ENCODE measurements at regions not wholly inside any gene's neighbourhood (a gene's known extent, or its start where the extent isn't known, plus 50 kb on each side); places are given as distances from the start of the nearest gene placed in this dataset.

GRCh38 chr4:42296196-42296595, 101.1 kb upstream of the SHISA3 start:
- WGBS, 2 donors, result 81 to 83% methylated on average over 3 of the region's 3 CpGs
- TF ChIP-seq, protein P1, sequence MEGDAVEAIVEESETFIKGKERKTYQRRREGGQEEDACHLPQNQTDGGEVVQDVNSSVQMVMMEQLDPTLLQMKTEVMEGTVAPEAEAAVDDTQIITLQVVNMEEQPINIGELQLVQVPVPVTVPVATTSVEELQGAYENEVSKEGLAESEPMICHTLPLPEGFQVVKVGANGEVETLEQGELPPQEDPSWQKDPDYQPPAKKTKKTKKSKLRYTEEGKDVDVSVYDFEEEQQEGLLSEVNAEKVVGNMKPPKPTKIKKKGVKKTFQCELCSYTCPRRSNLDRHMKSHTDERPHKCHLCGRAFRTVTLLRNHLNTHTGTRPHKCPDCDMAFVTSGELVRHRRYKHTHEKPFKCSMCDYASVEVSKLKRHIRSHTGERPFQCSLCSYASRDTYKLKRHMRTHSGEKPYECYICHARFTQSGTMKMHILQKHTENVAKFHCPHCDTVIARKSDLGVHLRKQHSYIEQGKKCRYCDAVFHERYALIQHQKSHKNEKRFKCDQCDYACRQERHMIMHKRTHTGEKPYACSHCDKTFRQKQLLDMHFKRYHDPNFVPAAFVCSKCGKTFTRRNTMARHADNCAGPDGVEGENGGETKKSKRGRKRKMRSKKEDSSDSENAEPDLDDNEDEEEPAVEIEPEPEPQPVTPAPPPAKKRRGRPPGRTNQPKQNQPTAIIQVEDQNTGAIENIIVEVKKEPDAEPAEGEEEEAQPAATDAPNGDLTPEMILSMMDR (IDR thresholded peaks at IDR 0.05), result no peak
- TF ChIP-seq EP300 (IDR thresholded peaks at IDR 0.05) (no peak), POLR2A (IDR thresholded peaks at IDR 0.05) (no peak)
- no peak for ATAC-seq (ENCODE audit: low FRiP score in 2 of 2)
- no peaks in the 10 kb centered on the region for H3K27me3 ChIP-seq
- DNase-seq, result no peak
- H3K27ac ChIP-seq, result no peak overlapping the region
- no peak overlapping the region for H3K4me3 ChIP-seq
- H3K36me3 ChIP-seq, result no peaks in the 10 kb centered on the region
- H3K9me3 ChIP-seq, result no peaks in the 10 kb centered on the region
- no peaks in the 10 kb centered on the region for H3K4me1 ChIP-seq

GRCh38 chr4:42302348-42302747, 94.9 kb upstream of the SHISA3 start:
- ATAC-seq (ENCODE audit: low FRiP score in 2 of 2) (no peak), DNase-seq (peak in 1 of 2 donors; percentile 30)
- no peak for TF ChIP-seq EP300 (IDR thresholded peaks at IDR 0.05)
- TF ChIP-seq, protein P1 (IDR thresholded peaks at IDR 0.05), result peak in 1 of 6 experiments; percentile 26
- TF ChIP-seq POLR2A (IDR thresholded peaks at IDR 0.05), result no peak
- no peak for TF ChIP-seq POLR2AphosphoS5 (IDR thresholded peaks at IDR 0.05)
- WGBS, 2 donors, result 16% methylated on average over 4 of the region's 4 CpGs
- no peaks in the 10 kb centered on the region for H3K27me3 ChIP-seq
- no peak overlapping the region for H3K4me3 ChIP-seq
- H3K4me1 ChIP-seq, result no peaks in the 10 kb centered on the region
- H3K27ac ChIP-seq, result no peak overlapping the region
- no peaks in the 10 kb centered on the region for H3K9me3 ChIP-seq
- no peaks in the 10 kb centered on the region for H3K36me3 ChIP-seq

GRCh38 chr4:42306221-42307109, 90.8 kb upstream of the SHISA3 start:
- DNase-seq (no peak), ATAC-seq (ENCODE audit: low FRiP score in 2 of 2) (peak in 1 of 2 donors; percentile 51)
- TF ChIP-seq POLR2AphosphoS5 (IDR thresholded peaks at IDR 0.05) (no peak), EP300 (IDR thresholded peaks at IDR 0.05) (no peak), POLR2A (IDR thresholded peaks at IDR 0.05) (no peak)
- TF ChIP-seq, protein P1 (IDR thresholded peaks at IDR 0.05), result no peak
- no peaks in the 10 kb centered on the region for H3K9me3 ChIP-seq
- H3K4me1 ChIP-seq, result no peaks in the 10 kb centered on the region
- no peak overlapping the region for H3K27ac ChIP-seq
- H3K4me3 ChIP-seq, result no peak overlapping the region
- H3K36me3 ChIP-seq, result no peaks in the 10 kb centered on the region
- no peaks in the 10 kb centered on the region for H3K27me3 ChIP-seq
- 78 to 84% methylated on average over 11 of the region's 11 CpGs for WGBS, 2 donors

DNA sequence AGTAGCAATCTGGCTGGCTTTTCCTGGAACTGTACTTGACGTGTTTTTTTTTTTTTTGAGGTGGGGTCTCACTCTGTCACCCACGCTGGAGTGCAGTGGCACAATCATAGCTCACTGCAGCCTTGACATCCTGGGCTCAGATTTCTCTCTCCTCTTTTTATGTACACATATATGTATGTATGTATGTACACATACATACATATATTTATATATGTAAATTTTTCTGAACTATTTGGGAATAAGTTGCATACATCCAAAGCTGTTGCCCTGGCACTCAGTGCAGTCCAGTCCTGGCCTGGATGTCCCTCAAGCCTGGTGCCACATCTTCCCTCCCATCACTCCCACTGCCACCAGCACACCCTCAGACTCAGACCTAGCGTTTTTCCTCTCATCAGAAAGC, 89.0 kb upstream of the SHISA3 start:
- Histone ChIP-seq H3K27me3 (no peaks in the 10 kb centered on the region), H3K4me3 (no peak overlapping the region), H3K4me1 (no peaks in the 10 kb centered on the region), H3K9me3 (no peaks in the 10 kb centered on the region), H3K27ac (no peak overlapping the region), H3K36me3 (no peaks in the 10 kb centered on the region)
- TF ChIP-seq POLR2A (IDR thresholded peaks at IDR 0.05) (no peak), EP300 (IDR thresholded peaks at IDR 0.05) (no peak), POLR2AphosphoS5 (IDR thresholded peaks at IDR 0.05) (no peak)
- TF ChIP-seq, protein P1 (IDR thresholded peaks at IDR 0.05), result no peak
- WGBS, 2 donors, result 69 to 79% methylated on average over 3 of the region's 3 CpGs
- ATAC-seq (ENCODE audit: low FRiP score in 2 of 2) (no peak), DNase-seq (no peak)
